Right lobe of liver (tissue), 4 donors: ENCODE measurements at regions not wholly inside any gene's neighbourhood (a gene's known extent, or its start where the extent isn't known, plus 50 kb on each side); places are given as distances from the start of the nearest gene placed in this dataset.

Experiments used
- CTCF ChIP-seq, 4 donors: fragments of 200-600 bp in 3 of 4; fragments of 450-650 bp in 1 of 4; IDR thresholded peaks; one replicate each; pipeline versions ENCODE4 v1.5.1 to v1.8.0; 2016 to 2022; ENCODE audit warnings: antibody characterized with exemption in 4 of 4, mild to moderate bottlenecking in 2 of 4
- POLR2A ChIP-seq: fragments of 450-650 bp; IDR thresholded peaks from one replicate; pipeline ENCODE4 v1.6.1; 2017; ENCODE audit warnings: antibody characterized with exemption, mild to moderate bottlenecking
- donor health status: DM: no; HTN: no; CAD: no.
- donor health status: DM: no; HTN: no; CAD: no.
- donor health status: DM: no; HTN: yes; CAD: no.

- TF ChIP-seq CTCF (IDR thresholded peaks at IDR 0.05) (no peak), POLR2A (no peak)
Observed at GRCh38 chr22:49106842-49107152, 720.9 kb downstream of the BRD1 start.
